ENCODE measurements at regions not wholly inside any gene's neighbourhood (a gene's known extent, or its start where the extent isn't known, plus 50 kb on each side); places are given as distances from the start of the nearest gene placed in this dataset.
"Not testable (repeated sequence)": the region's sequence is repeated elsewhere in the genome, so short reads cannot be mapped to it uniquely, and the experiment has no call there.

- DNase-seq: no peak
Measured at GRCh38 chr21:28152732-28153131, 839.9 kb downstream of the LTN1 start.

- DNase-seq: no peak
Measured at GRCh38 chr21:28151758-28152157, 840.9 kb downstream of the LTN1 start.

GRCh38 chr21:28150778-28151177 lies 841.9 kb downstream of the LTN1 start:
- DNase-seq: no peak

- DNase-seq: no peak
Measured at GRCh38 chr21:28148400-28149064, 844.1 kb downstream of the LTN1 start.

- no peak for DNase-seq
Measured at GRCh38 chr21:28144653-28145052, 848.0 kb downstream of the LTN1 start.

- DNase-seq: no peak
Measured at GRCh38 chr21:28144089-28144488, 848.6 kb downstream of the LTN1 start.

- peak; percentile 43 for DNase-seq
Measured at GRCh38 chr21:28142697-28143096, 850.0 kb downstream of the LTN1 start.

- no peak for DNase-seq
Measured at GRCh38 chr21:28138272-28138671, 854.4 kb downstream of the LTN1 start.

- no peak for DNase-seq
Measured at GRCh38 chr21:28136656-28137255, 855.9 kb downstream of the LTN1 start.

- no peak for DNase-seq
Measured at GRCh38 chr21:28135646-28136045, 857.0 kb downstream of the LTN1 start.

- DNase-seq: no peak
Measured at GRCh38 chr21:28133116-28133515, 859.6 kb downstream of the LTN1 start.

- no peak for DNase-seq
Measured at GRCh38 chr21:28132713-28133112, 860.0 kb downstream of the LTN1 start.

GRCh38 chr21:28127175-28127785 lies 865.4 kb downstream of the LTN1 start:
- DNase-seq: no peak

GRCh38 chr21:28126521-28127174 lies 866.0 kb downstream of the LTN1 start:
- no peak for DNase-seq

- no peak for DNase-seq
Measured at GRCh38 chr21:28124541-28124940, 868.1 kb downstream of the LTN1 start.

- no peak for DNase-seq
Measured at GRCh38 chr21:28118570-28118969, 874.1 kb downstream of the LTN1 start.

GRCh38 chr21:28114986-28115385 lies 877.7 kb downstream of the LTN1 start:
- not testable (repeated sequence) for DNase-seq

GRCh38 chr21:28113718-28114117 lies 879.0 kb downstream of the LTN1 start:
- no peak for DNase-seq

GRCh38 chr21:28112511-28112910 lies 880.2 kb downstream of the LTN1 start:
- DNase-seq: no peak

- DNase-seq: peak; percentile 41
Measured at GRCh38 chr21:28111151-28111619, 881.5 kb downstream of the LTN1 start.

GRCh38 chr21:28110716-28111115 lies 882.0 kb downstream of the LTN1 start:
- no peak for DNase-seq

- no peak for DNase-seq
Measured at GRCh38 chr21:28110074-28110473, 882.6 kb downstream of the LTN1 start.

- no peak for DNase-seq
Measured at GRCh38 chr21:28106370-28106890, 886.2 kb downstream of the LTN1 start.

- DNase-seq: no peak
Measured at GRCh38 chr21:28104346-28104745, 888.3 kb downstream of the LTN1 start.

All from amniotic stem cell (primary cell).